MM.1S (cell line): ENCODE measurements at regions not wholly inside any gene's neighbourhood (a gene's known extent, or its start where the extent isn't known, plus 50 kb on each side); places are given as distances from the start of the nearest gene placed in this dataset.

ENCODE experiments used
- DNase-seq: peaks from one replicate; pipeline ENCODE4 v3.0.0-alpha.2; 2015
- H2AFZ ChIP-seq: fragments of 300-600 bp; sonication (generic); 2 replicates; pipeline ENCODE4 v1.6.0; 2016; ENCODE audit warnings: antibody characterized with exemption, low read length
- H3F3A ChIP-seq: fragments of 300-600 bp; sonication (generic); 2 replicates; pipeline ENCODE4 v1.6.1; 2016; ENCODE audit warnings: mild to moderate bottlenecking, antibody characterized with exemption, low read length, moderate library complexity, mixed read lengths; ENCODE audit not compliant: insufficient read depth
- H3K27ac ChIP-seq: fragments of 300-600 bp; sonication (generic); 2 replicates; pipeline ENCODE4 v1.5.1; 2016; ENCODE audit warnings: mild to moderate bottlenecking, low read length
- H3K27me3 ChIP-seq: fragments of 300-600 bp; sonication (generic); replicated peaks from 2 replicates; pipeline ENCODE4 v1.6.0; 2016; ENCODE audit warnings: low read length; ENCODE audit not compliant: insufficient read depth
- H3K36me3 ChIP-seq: fragments of 300-600 bp; sonication (generic); replicated peaks from 2 replicates; pipeline ENCODE4 v1.6.1; 2016; ENCODE audit warnings: mild to moderate bottlenecking, low read length, mixed read lengths; ENCODE audit not compliant: insufficient read depth
- H3K4me1 ChIP-seq: fragments of 300-600 bp; sonication (generic); 2 replicates; pipeline ENCODE4 v1.6.1; 2016; ENCODE audit warnings: low read length, mixed read lengths
- H3K4me2 ChIP-seq: fragments of 300-600 bp; sonication (generic); 2 replicates; pipeline ENCODE4 v1.6.0; 2016; ENCODE audit warnings: low read depth, low read length
- H3K4me3 ChIP-seq: fragments of 300-600 bp; sonication (generic); 2 replicates; pipeline ENCODE4 v1.5.1; 2016; ENCODE audit warnings: low read length, mixed read lengths
- H3K79me2 ChIP-seq: fragments of 300-600 bp; sonication (generic); 2 replicates; pipeline ENCODE4 v1.6.1; 2016; ENCODE audit warnings: mixed run types, low read length, mixed read lengths
- H3K9ac ChIP-seq: fragments of 300-600 bp; sonication (generic); 2 replicates; pipeline ENCODE4 v1.6.1; 2016; ENCODE audit warnings: low read length, mixed read lengths
- H3K9me2 ChIP-seq: fragments of 300-600 bp; sonication (generic); replicated peaks from 2 replicates; pipeline ENCODE4 v1.6.1; 2016; ENCODE audit warnings: mild to moderate bottlenecking, low read length, mixed read lengths; ENCODE audit not compliant: insufficient read depth
- H3K9me3 ChIP-seq: fragments of 300-600 bp; sonication (generic); replicated peaks from 2 replicates; pipeline ENCODE4 v1.6.1; 2016; ENCODE audit warnings: mild to moderate bottlenecking, low read length, mixed read lengths; ENCODE audit not compliant: insufficient read depth
- H4K20me1 ChIP-seq: fragments of 300-600 bp; sonication (generic); 2 replicates; pipeline ENCODE4 v1.6.1; 2016; ENCODE audit warnings: mild to moderate bottlenecking, low read length, moderate library complexity, mixed read lengths; ENCODE audit not compliant: insufficient read depth
- EZH2 ChIP-seq: fragments of 300-600 bp; sonication (generic); optimal IDR thresholded peaks from 2 replicates; pipeline ENCODE3; 2017; ENCODE audit warnings: low read depth, mild to moderate bottlenecking, antibody characterized with exemption, low read length, mixed read lengths
- EZH2phosphoT487 ChIP-seq: fragments of 300-600 bp; sonication (generic); IDR thresholded peaks from 2 replicates; pipeline ENCODE4 v1.6.1; 2018; ENCODE audit warnings: antibody characterized with exemption, low read length
- TF ChIP-seq, protein P1 (sequence below): fragments of 300-600 bp; sonication (generic); IDR thresholded peaks from 2 replicates; pipeline ENCODE4 v1.5.1; 2016; ENCODE audit warnings: antibody characterized with exemption, low read length, mixed read lengths

DNA sequence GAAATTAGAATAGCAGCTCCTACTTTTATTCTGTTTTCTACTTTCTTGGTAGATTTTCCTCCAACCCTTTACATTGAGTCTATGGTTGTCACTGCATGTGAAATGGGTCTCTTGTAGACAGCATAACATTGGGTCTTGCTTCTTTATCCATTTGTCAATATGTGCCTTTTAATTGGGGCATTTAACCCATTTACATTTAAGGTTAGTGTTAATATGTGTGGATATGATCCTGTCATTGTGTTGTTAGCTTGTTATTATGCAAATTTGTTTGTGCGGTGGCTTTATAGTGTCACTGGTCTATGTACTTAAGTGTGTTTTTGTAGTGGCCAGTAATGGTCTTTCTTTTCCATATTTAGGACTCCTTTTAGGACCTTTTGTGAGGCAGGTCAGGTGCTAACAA, 276.9 kb upstream of the SPHKAP start:
- no peaks in the 10 kb centered on the region for H3K9me3 ChIP-seq
- no peak for DNase-seq
- H3K4me3 ChIP-seq, result no peak overlapping the region
- no peak overlapping the region for H3K4me2 ChIP-seq
- H3K27ac ChIP-seq, result no peak overlapping the region
- no peaks in the 10 kb centered on the region for H3K79me2 ChIP-seq
- H2AFZ ChIP-seq, result no peak overlapping the region
- no peaks in the 10 kb centered on the region for H3K36me3 ChIP-seq
- H4K20me1 ChIP-seq, result no peaks in the 10 kb centered on the region
- H3F3A ChIP-seq, result no peaks in the 10 kb centered on the region
- no peaks in the 10 kb centered on the region for H3K27me3 ChIP-seq
- H3K9me2 ChIP-seq, result no peaks in the 10 kb centered on the region
- no peak overlapping the region for H3K9ac ChIP-seq
- H3K4me1 ChIP-seq, result no peaks in the 10 kb centered on the region
- TF ChIP-seq EZH2, result no peak
- TF ChIP-seq, protein P1, sequence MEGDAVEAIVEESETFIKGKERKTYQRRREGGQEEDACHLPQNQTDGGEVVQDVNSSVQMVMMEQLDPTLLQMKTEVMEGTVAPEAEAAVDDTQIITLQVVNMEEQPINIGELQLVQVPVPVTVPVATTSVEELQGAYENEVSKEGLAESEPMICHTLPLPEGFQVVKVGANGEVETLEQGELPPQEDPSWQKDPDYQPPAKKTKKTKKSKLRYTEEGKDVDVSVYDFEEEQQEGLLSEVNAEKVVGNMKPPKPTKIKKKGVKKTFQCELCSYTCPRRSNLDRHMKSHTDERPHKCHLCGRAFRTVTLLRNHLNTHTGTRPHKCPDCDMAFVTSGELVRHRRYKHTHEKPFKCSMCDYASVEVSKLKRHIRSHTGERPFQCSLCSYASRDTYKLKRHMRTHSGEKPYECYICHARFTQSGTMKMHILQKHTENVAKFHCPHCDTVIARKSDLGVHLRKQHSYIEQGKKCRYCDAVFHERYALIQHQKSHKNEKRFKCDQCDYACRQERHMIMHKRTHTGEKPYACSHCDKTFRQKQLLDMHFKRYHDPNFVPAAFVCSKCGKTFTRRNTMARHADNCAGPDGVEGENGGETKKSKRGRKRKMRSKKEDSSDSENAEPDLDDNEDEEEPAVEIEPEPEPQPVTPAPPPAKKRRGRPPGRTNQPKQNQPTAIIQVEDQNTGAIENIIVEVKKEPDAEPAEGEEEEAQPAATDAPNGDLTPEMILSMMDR, result no peak
- TF ChIP-seq EZH2phosphoT487, result no peak

DNA sequence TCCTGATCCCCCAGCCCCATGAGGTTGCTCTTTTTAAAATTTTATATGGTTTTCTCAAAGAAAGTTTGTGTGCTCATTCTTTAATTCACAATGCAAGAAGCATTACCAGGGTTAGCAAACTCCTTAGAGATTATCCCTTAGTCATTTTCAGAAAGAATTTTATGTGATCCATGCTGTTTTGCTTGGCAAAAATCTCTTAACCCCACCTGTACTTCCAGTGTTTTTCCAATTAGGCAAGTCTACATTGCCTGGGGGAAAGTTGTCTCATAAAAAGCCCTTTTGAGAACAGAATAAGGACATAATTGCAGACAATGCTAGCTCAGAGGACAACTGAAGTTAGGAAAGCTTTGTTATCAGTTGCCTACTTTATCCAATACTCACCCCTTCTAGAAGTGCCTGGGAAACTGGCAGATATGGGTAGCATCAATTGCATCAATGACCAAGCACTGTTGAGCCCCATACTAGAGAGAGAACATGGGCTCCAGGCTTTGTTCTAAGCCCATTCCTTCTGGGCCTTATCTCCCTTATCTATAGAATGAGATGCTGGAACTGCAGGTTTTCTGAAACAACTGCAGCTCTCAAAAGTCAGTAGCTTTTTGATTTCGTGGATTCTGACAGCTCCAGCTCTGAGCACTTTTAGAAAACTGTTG, 265.9 kb upstream of the SPHKAP start:
- Histone ChIP-seq H3F3A (no peaks in the 10 kb centered on the region), H3K9me2 (no peaks in the 10 kb centered on the region), H3K4me2 (no peak overlapping the region), H2AFZ (no peak overlapping the region), H3K27me3 (no peaks in the 10 kb centered on the region), H3K27ac (no peak overlapping the region), H3K4me3 (no peak overlapping the region), H3K36me3 (no peaks in the 10 kb centered on the region), H4K20me1 (no peaks in the 10 kb centered on the region), H3K4me1 (no peaks in the 10 kb centered on the region), H3K9ac (no peak overlapping the region), H3K9me3 (no peaks in the 10 kb centered on the region), H3K79me2 (no peaks in the 10 kb centered on the region)
- TF ChIP-seq, protein P1, result no peak
- no peak for DNase-seq

DNA sequence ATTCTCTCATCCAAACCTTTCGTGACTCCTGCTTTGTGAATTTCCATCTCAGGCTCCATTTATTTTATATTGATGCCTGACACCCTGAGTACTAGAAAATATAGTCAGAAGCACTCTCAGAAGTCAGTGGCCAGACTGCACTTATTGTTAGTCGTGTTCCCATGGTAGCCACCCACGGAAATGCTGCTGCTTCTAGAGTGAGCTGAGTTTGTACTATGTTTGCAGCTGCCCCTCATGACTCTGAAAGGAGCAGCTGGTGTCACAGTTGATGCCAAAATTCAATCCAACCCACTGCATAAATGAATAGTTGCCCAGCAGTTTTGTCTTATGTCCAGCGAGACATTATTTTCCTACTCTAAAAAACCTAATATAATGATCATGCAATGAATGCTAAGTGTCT, 265.2 kb upstream of the SPHKAP start:
- Histone ChIP-seq H3K36me3 (no peaks in the 10 kb centered on the region), H3K9me3 (no peaks in the 10 kb centered on the region), H3K9me2 (no peaks in the 10 kb centered on the region), H3K79me2 (no peaks in the 10 kb centered on the region), H3K27ac (no peak overlapping the region), H3K27me3 (no peaks in the 10 kb centered on the region), H3F3A (no peaks in the 10 kb centered on the region), H3K4me2 (no peak overlapping the region), H3K4me1 (no peaks in the 10 kb centered on the region), H2AFZ (no peak overlapping the region), H3K4me3 (no peak overlapping the region), H3K9ac (no peak overlapping the region), H4K20me1 (no peaks in the 10 kb centered on the region)
- DNase-seq, result no peak
- TF ChIP-seq, protein P1, result no peak
- no peak for TF ChIP-seq EZH2
- TF ChIP-seq EZH2phosphoT487, result no peak
